Trophoblast cell (in vitro differentiated cells and primary cell): ENCODE measurements at regions not wholly inside any gene's neighbourhood (a gene's known extent, or its start where the extent isn't known, plus 50 kb on each side); places are given as distances from the start of the nearest gene placed in this dataset.

Experiments
- DNase-seq, 2 donors: peaks; one replicate each; pipeline ENCODE4 v3.0.0-alpha.2; 2016
- H2AFZ ChIP-seq: 2 replicates; pipeline ENCODE4 v1.6.1; 2013; ENCODE audit warnings: low read length, moderate library complexity, mild to moderate bottlenecking; ENCODE audit not compliant: insufficient read depth, poor library complexity
- H2AK5ac ChIP-seq: 2 replicates; pipeline ENCODE4 v1.6.1; 2013; ENCODE audit warnings: mild to moderate bottlenecking, low read length
- H2BK120ac ChIP-seq: 2 replicates; pipeline ENCODE4 v1.6.1; 2013; ENCODE audit warnings: low read length, mild to moderate bottlenecking, moderate library complexity; ENCODE audit not compliant: insufficient read depth, poor library complexity
- H2BK12ac ChIP-seq: 2 replicates; pipeline ENCODE4 v1.6.1; 2013; ENCODE audit warnings: mild to moderate bottlenecking, low read length, moderate library complexity
- H2BK5ac ChIP-seq: 2 replicates; pipeline ENCODE4 v1.6.1; 2013; ENCODE audit warnings: low read length, low read depth, moderate library complexity, mild to moderate bottlenecking; ENCODE audit not compliant: poor library complexity
- H3K14ac ChIP-seq: 2 replicates; pipeline ENCODE4 v1.6.1; 2013; ENCODE audit warnings: mild to moderate bottlenecking, low read length
- H3K18ac ChIP-seq: 2 replicates; pipeline ENCODE4 v1.6.1; 2013; ENCODE audit warnings: mild to moderate bottlenecking, low read length
- H3K23ac ChIP-seq: 2 replicates; pipeline ENCODE4 v1.6.1; 2013; ENCODE audit warnings: low read length
- H3K27ac ChIP-seq: 2 replicates; pipeline ENCODE4 v1.5.1; 2013; ENCODE audit warnings: low read depth, mild to moderate bottlenecking, inconsistent platforms, low read length, moderate library complexity
- H3K27me3 ChIP-seq: 2 replicates; pipeline ENCODE4 v1.6.1; 2013; ENCODE audit warnings: inconsistent platforms, mild to moderate bottlenecking, low read length, moderate library complexity; ENCODE audit not compliant: insufficient read depth
- H3K36me3 ChIP-seq, 2 experiments: 1 replicate in 1 of 2; 2 replicates in 1 of 2; pipeline ENCODE4 v1.6.1; 2013; ENCODE audit warnings: low read length in 2 of 2, mild to moderate bottlenecking in 2 of 2, moderate library complexity in 1 of 2; ENCODE audit not compliant: insufficient read depth in 2 of 2, control insufficient read depth in 1 of 2
- H3K4ac ChIP-seq: 2 replicates; pipeline ENCODE4 v1.6.1; 2013; ENCODE audit warnings: low read depth, mild to moderate bottlenecking, low read length, moderate library complexity
- H3K4me1 ChIP-seq, 2 experiments: 1 replicate in 1 of 2; 2 replicates in 1 of 2; pipeline ENCODE4 v1.6.1; 2013; ENCODE audit warnings: low read length in 2 of 2, mild to moderate bottlenecking in 2 of 2, moderate library complexity in 1 of 2; ENCODE audit not compliant: insufficient read depth in 2 of 2, control insufficient read depth in 1 of 2
- H3K4me2 ChIP-seq: 2 replicates; pipeline ENCODE4 v1.6.1; 2013; ENCODE audit warnings: inconsistent platforms, mild to moderate bottlenecking, low read length, moderate library complexity
- H3K4me3 ChIP-seq: 2 replicates; pipeline ENCODE4 v1.5.1; 2013; ENCODE audit warnings: mild to moderate bottlenecking, low read depth, low read length, inconsistent platforms
- H3K79me1 ChIP-seq: one replicate; pipeline ENCODE4 v1.6.1; 2013; ENCODE audit warnings: low read length
- H3K79me2 ChIP-seq: 2 replicates; pipeline ENCODE4 v1.6.1; 2013; ENCODE audit warnings: low read length, mild to moderate bottlenecking; ENCODE audit not compliant: control insufficient read depth, insufficient read depth, poor library complexity
- H3K9ac ChIP-seq: 2 replicates; pipeline ENCODE4 v1.6.1; 2013; ENCODE audit warnings: mild to moderate bottlenecking, low read length
- H3K9me3 ChIP-seq: 2 replicates; pipeline ENCODE4 v1.6.1; 2013; ENCODE audit warnings: low read depth, mild to moderate bottlenecking, control low read depth, inconsistent platforms, low read length; ENCODE audit not compliant: insufficient read depth
- H4K12ac ChIP-seq: 2 replicates; pipeline ENCODE4 v1.6.1; 2013; ENCODE audit warnings: low read depth, mild to moderate bottlenecking, low read length, moderate library complexity
- H4K8ac ChIP-seq: 2 replicates; pipeline ENCODE4 v1.6.1; 2013; ENCODE audit warnings: low read depth, mild to moderate bottlenecking, low read length, moderate library complexity
- H4K91ac ChIP-seq: one replicate; pipeline ENCODE4 v1.6.1; 2013; ENCODE audit warnings: low read depth, mild to moderate bottlenecking, low read length, moderate library complexity
- WGBS: extraction: QIAGEN DNeasy Blood & Tissue Kit; methylation state at CpG from one replicate; pipeline ENCODE4 v1.1.7; 2013; ENCODE audit warnings: missing lambda C conversion rate; ENCODE audit not compliant: insufficient read length, insufficient coverage; ENCODE audit errors: extremely low coverage; 5-methylcytosine and 5-hydroxymethylcytosine counted together

GRCh38 chr2:160882906-160883305 is 277.3 kb upstream of the TANK start:
- no peak overlapping the region for H3K18ac ChIP-seq
- H4K91ac ChIP-seq = no peak overlapping the region
- H3K27me3 ChIP-seq = no peaks in the 10 kb centered on the region
- no peak overlapping the region for H3K27ac ChIP-seq
- no peaks in the 10 kb centered on the region for H3K79me2 ChIP-seq
- H3K36me3 ChIP-seq = peaks cover 0 to 2% of the 10 kb centered on the region in 2 experiments
- H2BK120ac ChIP-seq = no peak overlapping the region
- WGBS = no CpG with 5 or more reads among the region's 3 CpGs
- no peak overlapping the region for H2BK5ac ChIP-seq
- H3K4me3 ChIP-seq = no peak overlapping the region
- no peak overlapping the region for H3K9ac ChIP-seq
- no peak overlapping the region for H4K12ac ChIP-seq
- no peak overlapping the region for H3K23ac ChIP-seq
- no peak overlapping the region for H3K4me2 ChIP-seq
- no peaks in the 10 kb centered on the region for H3K4me1 ChIP-seq
- H3K14ac ChIP-seq = no peak overlapping the region
- no peak overlapping the region for H3K4ac ChIP-seq
- DNase-seq = no peak
- no peak overlapping the region for H2BK12ac ChIP-seq
- H4K8ac ChIP-seq = no peak overlapping the region
- H3K79me1 ChIP-seq = no peaks in the 10 kb centered on the region
- no peak overlapping the region for H2AFZ ChIP-seq
- H2AK5ac ChIP-seq = no peak overlapping the region
- H3K9me3 ChIP-seq = no peaks in the 10 kb centered on the region

GRCh38 chr2:160884056-160884455 is 276.2 kb upstream of the TANK start:
- Histone ChIP-seq H2BK12ac (peak overlapping the region; percentile 58), H3K9me3 (no peaks in the 10 kb centered on the region), H2AFZ (no peak overlapping the region), H3K18ac (peak overlapping the region; percentile 45), H3K36me3 (peaks cover 0 to 2% of the 10 kb centered on the region in 2 experiments), H3K4me3 (no peak overlapping the region), H3K23ac (no peak overlapping the region), H3K4me1 (no peaks in the 10 kb centered on the region), H2BK5ac (no peak overlapping the region), H3K79me2 (no peaks in the 10 kb centered on the region), H3K4me2 (no peak overlapping the region), H3K4ac (no peak overlapping the region), H3K9ac (no peak overlapping the region), H3K27ac (no peak overlapping the region), H4K8ac (no peak overlapping the region), H3K27me3 (no peaks in the 10 kb centered on the region), H4K12ac (no peak overlapping the region), H4K91ac (no peak overlapping the region), H2AK5ac (no peak overlapping the region), H3K79me1 (no peaks in the 10 kb centered on the region), H3K14ac (no peak overlapping the region), H2BK120ac (no peak overlapping the region)
- no peak for DNase-seq
- WGBS = no CpG with 5 or more reads among the region's 6 CpGs

GRCh38 chr2:160889439-160890170 is 270.6 kb upstream of the TANK start:
- H3K14ac ChIP-seq = no peak overlapping the region
- H4K91ac ChIP-seq = no peak overlapping the region
- no peak overlapping the region for H3K18ac ChIP-seq
- WGBS = no CpG with 5 or more reads among the region's 4 CpGs
- H3K9me3 ChIP-seq = no peaks in the 10 kb centered on the region
- no peak overlapping the region for H4K12ac ChIP-seq
- no peaks in the 10 kb centered on the region for H3K4me1 ChIP-seq
- no peak overlapping the region for H3K4ac ChIP-seq
- H3K27me3 ChIP-seq = no peaks in the 10 kb centered on the region
- no peak overlapping the region for H2BK120ac ChIP-seq
- no peak overlapping the region for H3K27ac ChIP-seq
- DNase-seq = no peak
- H2AK5ac ChIP-seq = no peak overlapping the region
- H4K8ac ChIP-seq = no peak overlapping the region
- no peak overlapping the region for H3K9ac ChIP-seq
- no peak overlapping the region for H3K23ac ChIP-seq
- H3K36me3 ChIP-seq = no peaks in the 10 kb centered on the region
- no peak overlapping the region for H2BK12ac ChIP-seq
- no peak overlapping the region for H2BK5ac ChIP-seq
- H3K79me2 ChIP-seq = no peaks in the 10 kb centered on the region
- no peaks in the 10 kb centered on the region for H3K79me1 ChIP-seq
- no peak overlapping the region for H2AFZ ChIP-seq
- H3K4me3 ChIP-seq = no peak overlapping the region
- no peak overlapping the region for H3K4me2 ChIP-seq

GRCh38 chr2:160890667-160891352 is 269.4 kb upstream of the TANK start:
- Histone ChIP-seq H2BK12ac (no peak overlapping the region), H3K4ac (no peak overlapping the region), H3K79me2 (no peaks in the 10 kb centered on the region), H2BK5ac (no peak overlapping the region), H3K27ac (no peak overlapping the region), H3K27me3 (no peaks in the 10 kb centered on the region), H4K8ac (no peak overlapping the region), H3K4me3 (no peak overlapping the region), H2BK120ac (no peak overlapping the region), H3K36me3 (no peaks in the 10 kb centered on the region), H3K4me1 (no peaks in the 10 kb centered on the region), H3K18ac (no peak overlapping the region), H3K14ac (no peak overlapping the region), H2AFZ (no peak overlapping the region), H3K9ac (no peak overlapping the region), H4K12ac (no peak overlapping the region), H3K23ac (no peak overlapping the region), H4K91ac (no peak overlapping the region), H3K79me1 (no peaks in the 10 kb centered on the region), H3K9me3 (no peaks in the 10 kb centered on the region), H2AK5ac (no peak overlapping the region), H3K4me2 (no peak overlapping the region)
- DNase-seq = peak in 1 of 2 donors; percentile 34
- no CpG with 5 or more reads among the region's 3 CpGs for WGBS
